Fibroblast of the conjunctiva (primary cell): ENCODE measurements at regions not wholly inside any gene's neighbourhood (a gene's known extent, or its start where the extent isn't known, plus 50 kb on each side); places are given as distances from the start of the nearest gene placed in this dataset.
"Not testable (repeated sequence)": the region's sequence is repeated elsewhere in the genome, so short reads cannot be mapped to it uniquely, and the experiment has no call there.

Source experiments
- DNase-seq: peaks from one replicate; pipeline ENCODE4 v3.0.0-alpha.2; 2010; ENCODE audit warnings: low read depth

GRCh38 chr2:57707794-57708193 lies 338.8 kb upstream of the VRK2 start:
- DNase-seq = not testable (repeated sequence)

- no peak for DNase-seq
Observed at GRCh38 chr2:57711991-57712390, 334.6 kb upstream of the VRK2 start.

- DNase-seq = peak; percentile 41
Observed at GRCh38 chr2:57720728-57721627, 325.6 kb upstream of the VRK2 start.

- no peak for DNase-seq
Observed at GRCh38 chr2:57725337-57725947, 321.2 kb upstream of the VRK2 start.

- no peak for DNase-seq
Observed at GRCh38 chr2:57726294-57726693, 320.3 kb upstream of the VRK2 start.

GRCh38 chr2:57728691-57729090 lies 317.9 kb upstream of the VRK2 start:
- DNase-seq = no peak

- DNase-seq = no peak
Observed at GRCh38 chr2:57733956-57734355, 312.6 kb upstream of the VRK2 start.

- no peak for DNase-seq
Observed at GRCh38 chr2:57740891-57741290, 305.7 kb upstream of the VRK2 start.

- no peak for DNase-seq
Observed at GRCh38 chr2:57753636-57754035, 293.0 kb upstream of the VRK2 start.

GRCh38 chr2:57758686-57759085 lies 287.9 kb upstream of the VRK2 start:
- DNase-seq = no peak

- DNase-seq = no peak
Observed at GRCh38 chr2:57759131-57759530, 287.5 kb upstream of the VRK2 start.

GRCh38 chr2:57759822-57760300 lies 286.7 kb upstream of the VRK2 start:
- peak; percentile 45 for DNase-seq

- no peak for DNase-seq
Observed at GRCh38 chr2:57760381-57760801, 286.2 kb upstream of the VRK2 start.

- no peak for DNase-seq
Observed at GRCh38 chr2:57776916-57777315, 269.7 kb upstream of the VRK2 start.

- DNase-seq = no peak
Observed at GRCh38 chr2:57782587-57782986, 264.0 kb upstream of the VRK2 start.

- DNase-seq = no peak
Observed at GRCh38 chr2:57793310-57793709, 253.3 kb upstream of the VRK2 start.

- DNase-seq = no peak
Observed at GRCh38 chr2:57796527-57796926, 250.1 kb upstream of the VRK2 start.

- no peak for DNase-seq
Observed at GRCh38 chr2:57798346-57798745, 248.3 kb upstream of the VRK2 start.

GRCh38 chr2:57802243-57802642 lies 244.4 kb upstream of the VRK2 start:
- no peak for DNase-seq

- DNase-seq = no peak
Observed at GRCh38 chr2:57804971-57805370, 241.6 kb upstream of the VRK2 start.

GRCh38 chr2:57806449-57806968 lies 240.1 kb upstream of the VRK2 start:
- DNase-seq = no peak

GRCh38 chr2:57809230-57809629 lies 237.4 kb upstream of the VRK2 start:
- no peak for DNase-seq

GRCh38 chr2:57821088-57821487 lies 225.5 kb upstream of the VRK2 start:
- no peak for DNase-seq
